ENCODE measurements at regions not wholly inside any gene's neighbourhood (a gene's known extent, or its start where the extent isn't known, plus 50 kb on each side); places are given as distances from the start of the nearest gene placed in this dataset.

DNA sequence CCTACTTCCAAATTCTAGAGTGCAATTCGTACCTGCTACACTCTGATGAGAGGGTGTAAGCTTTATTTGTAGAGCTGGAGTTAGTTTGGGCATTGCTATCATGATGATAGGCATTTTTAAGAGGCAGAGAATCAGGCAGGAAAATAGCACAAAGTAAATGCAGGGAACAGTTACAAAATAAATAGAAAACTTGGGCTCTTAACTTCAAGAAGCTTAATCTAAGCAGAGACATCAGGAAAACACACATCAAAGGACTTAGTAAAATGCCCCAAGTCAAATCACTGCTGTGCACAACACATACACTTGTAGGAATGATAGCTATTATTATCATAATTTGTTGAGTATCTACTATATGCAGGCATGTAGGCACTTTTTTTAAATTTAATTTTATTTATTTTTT lies 381.2 kb downstream of the CD83 start (continued):
- no peak for TF ChIP-seq CBX3 (IDR thresholded peaks at IDR 0.05; ENCODE audit: low read depth)
- TF ChIP-seq RAD21 (IDR thresholded peaks at IDR 0.05; ENCODE audit: low read depth) = no peak

DNA sequence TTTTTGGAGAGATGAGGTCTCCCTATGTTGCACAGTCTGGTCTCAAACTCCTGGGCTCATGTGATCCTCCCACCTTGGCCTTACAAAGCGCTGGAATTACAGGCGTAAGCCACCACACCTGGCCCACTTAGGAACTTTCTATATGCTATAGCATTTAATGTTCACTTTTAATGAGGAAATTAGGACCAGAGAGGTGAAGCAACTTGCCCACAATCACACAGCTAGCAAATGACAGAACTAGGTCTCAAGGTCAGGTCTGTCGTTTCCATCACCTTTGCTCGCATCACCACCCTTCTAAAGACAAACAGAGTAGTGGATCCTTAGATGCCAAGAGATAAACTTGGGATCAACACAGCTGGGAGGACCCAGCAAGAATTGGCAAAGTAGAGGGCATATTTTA lies 381.7 kb downstream of the CD83 start:
- CTCF ChIA-PET = interaction anchor here (0.6 kb wide), 1 partner anchor 251 kb away, joined by 3 read pairs; no protein-coding TSS in a partner anchor
- Histone ChIP-seq H3K4me3 (replicated peaks in 1 of 2; ENCODE audit: low read depth in 1 of 2, low read length in 2 of 2) (no peak overlapping the region), H3K4me1 (ENCODE audit: control insufficient read depth in 1 of 2, insufficient read depth in 2 of 2, low read length in 2 of 2) (peaks cover 9 to 28% of the 10 kb centered on the region in 2 experiments), H3K79me2 (ENCODE audit: insufficient read depth, low read length) (no peaks in the 10 kb centered on the region), H3K27me3 (ENCODE audit: insufficient read depth, low read length) (no peaks in the 10 kb centered on the region), H3K9ac (ENCODE audit: low read length) (no peak overlapping the region), H3K27ac (ENCODE audit: low read depth, low read length) (no peak overlapping the region), H3K4me2 (ENCODE audit: low read length) (peak overlapping the region; percentile 58), H4K20me1 (ENCODE audit: insufficient read depth) (no peaks in the 10 kb centered on the region), H2AFZ (ENCODE audit: low read depth, low read length, poor library complexity, severe bottlenecking) (peak overlapping the region; percentile 58), H3K9me2 (ENCODE audit: insufficient read depth) (no peaks in the 10 kb centered on the region), H3K9me3 (ENCODE audit: control insufficient read depth in 1 of 2, insufficient read depth in 1 of 2, low read depth in 1 of 2, low read length in 2 of 2) (no peaks in the 10 kb centered on the region), H3K36me3 (ENCODE audit: control insufficient read depth in 1 of 2, insufficient read depth in 2 of 2, low read length in 2 of 2) (no peaks in the 10 kb centered on the region)
- BruUV-seq (replicated peaks) = no TSS peak
- peak; percentile 13; the same call in 1 of the 2 replicates for ATAC-seq
- intact Hi-C loops (cut with micrococcal nuclease) = no loop called here
- no peak for DNase-seq (ENCODE audit: low read depth, low spot score)
- TF ChIP-seq SP1 (IDR thresholded peaks at IDR 0.05; ENCODE audit: low read depth) (no peak), TCF7L2 (IDR thresholded peaks at IDR 0.05; ENCODE audit: borderline replicate concordance, extremely low read depth, insufficient read depth, insufficient read length) (no peak), EZH2 (IDR thresholded peaks at IDR 0.05) (no peak), EGR1 (IDR thresholded peaks at IDR 0.05; ENCODE audit: low read depth) (no peak), SRF (IDR thresholded peaks at IDR 0.05; ENCODE audit: low read depth) (no peak), ZNF274 (IDR thresholded peaks at IDR 0.05; ENCODE audit: low read depth, low read length) (no peak)
- TF ChIP-seq, protein P1, sequence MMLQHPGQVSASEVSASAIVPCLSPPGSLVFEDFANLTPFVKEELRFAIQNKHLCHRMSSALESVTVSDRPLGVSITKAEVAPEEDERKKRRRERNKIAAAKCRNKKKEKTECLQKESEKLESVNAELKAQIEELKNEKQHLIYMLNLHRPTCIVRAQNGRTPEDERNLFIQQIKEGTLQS (IDR thresholded peaks at IDR 0.05) = no peak
- TF ChIP-seq, protein P2, sequence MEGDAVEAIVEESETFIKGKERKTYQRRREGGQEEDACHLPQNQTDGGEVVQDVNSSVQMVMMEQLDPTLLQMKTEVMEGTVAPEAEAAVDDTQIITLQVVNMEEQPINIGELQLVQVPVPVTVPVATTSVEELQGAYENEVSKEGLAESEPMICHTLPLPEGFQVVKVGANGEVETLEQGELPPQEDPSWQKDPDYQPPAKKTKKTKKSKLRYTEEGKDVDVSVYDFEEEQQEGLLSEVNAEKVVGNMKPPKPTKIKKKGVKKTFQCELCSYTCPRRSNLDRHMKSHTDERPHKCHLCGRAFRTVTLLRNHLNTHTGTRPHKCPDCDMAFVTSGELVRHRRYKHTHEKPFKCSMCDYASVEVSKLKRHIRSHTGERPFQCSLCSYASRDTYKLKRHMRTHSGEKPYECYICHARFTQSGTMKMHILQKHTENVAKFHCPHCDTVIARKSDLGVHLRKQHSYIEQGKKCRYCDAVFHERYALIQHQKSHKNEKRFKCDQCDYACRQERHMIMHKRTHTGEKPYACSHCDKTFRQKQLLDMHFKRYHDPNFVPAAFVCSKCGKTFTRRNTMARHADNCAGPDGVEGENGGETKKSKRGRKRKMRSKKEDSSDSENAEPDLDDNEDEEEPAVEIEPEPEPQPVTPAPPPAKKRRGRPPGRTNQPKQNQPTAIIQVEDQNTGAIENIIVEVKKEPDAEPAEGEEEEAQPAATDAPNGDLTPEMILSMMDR (IDR thresholded peaks at IDR 0.05 in 2 of 3, conservative IDR thresholded peaks at IDR 0.05 in 1 of 3; ENCODE audit: borderline replicate concordance in 1 of 3, insufficient read depth in 1 of 3, low read depth in 2 of 3, low read length in 2 of 3) = no peak
- TF ChIP-seq, protein P3, sequence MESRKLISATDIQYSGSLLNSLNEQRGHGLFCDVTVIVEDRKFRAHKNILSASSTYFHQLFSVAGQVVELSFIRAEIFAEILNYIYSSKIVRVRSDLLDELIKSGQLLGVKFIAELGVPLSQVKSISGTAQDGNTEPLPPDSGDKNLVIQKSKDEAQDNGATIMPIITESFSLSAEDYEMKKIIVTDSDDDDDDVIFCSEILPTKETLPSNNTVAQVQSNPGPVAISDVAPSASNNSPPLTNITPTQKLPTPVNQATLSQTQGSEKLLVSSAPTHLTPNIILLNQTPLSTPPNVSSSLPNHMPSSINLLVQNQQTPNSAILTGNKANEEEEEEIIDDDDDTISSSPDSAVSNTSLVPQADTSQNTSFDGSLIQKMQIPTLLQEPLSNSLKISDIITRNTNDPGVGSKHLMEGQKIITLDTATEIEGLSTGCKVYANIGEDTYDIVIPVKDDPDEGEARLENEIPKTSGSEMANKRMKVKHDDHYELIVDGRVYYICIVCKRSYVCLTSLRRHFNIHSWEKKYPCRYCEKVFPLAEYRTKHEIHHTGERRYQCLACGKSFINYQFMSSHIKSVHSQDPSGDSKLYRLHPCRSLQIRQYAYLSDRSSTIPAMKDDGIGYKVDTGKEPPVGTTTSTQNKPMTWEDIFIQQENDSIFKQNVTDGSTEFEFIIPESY (IDR thresholded peaks at IDR 0.05; ENCODE audit: extremely low read depth, insufficient replicate concordance, low read length) = no peak
- POLR2A ChIA-PET = no interaction called here
- RAD21 ChIA-PET (ENCODE audit: low non-redundant PET in 1 of 2, low total read pairs in 2 of 2, uncharacterized antibody in 2 of 2, unreplicated experiment in 2 of 2) = no interaction called here

Measured in HCT116 (cell line).